HCT116 (cell line): ENCODE measurements at regions not wholly inside any gene's neighbourhood (a gene's known extent, or its start where the extent isn't known, plus 50 kb on each side); places are given as distances from the start of the nearest gene placed in this dataset.

Source experiments
- ATAC-seq: fragments of 200-7000 bp; cut with Tn5 transposase; 2 replicates; pipeline ENCODE4 v1.9.1; 2020; ENCODE audit warnings: mild to moderate bottlenecking, moderate library complexity
- BruUV-seq: library from RNA; stranded (reverse); fragments of 400-500 nt; replicated peaks from 2 replicates; lab custom pipeline; 2021; lab: Mats Ljungman, UMichigan
- CTCF ChIA-PET: fragments of 300-600 bp; sonication (Branson Sonifier 250); formaldehyde crosslinking; loops from one replicate; lab custom pipeline; 2021; ENCODE audit warnings: antibody characterized with exemption; lab: Charles Lee
- POLR2A ChIA-PET: fragments of 300-600, 350-600 bp; sonication (Branson Sonifier 250); formaldehyde crosslinking; loops from one replicate; lab custom pipeline; 2021; ENCODE audit warnings: antibody characterized with exemption; lab: Charles Lee
- RAD21 ChIA-PET, 2 experiments: fragments of 300-600 bp; sonication (Branson Sonifier 250); formaldehyde crosslinking; loops; one replicate each; lab custom pipeline; 2023; ENCODE audit warnings: low total read pairs in 2 of 2; ENCODE audit not compliant: uncharacterized antibody in 2 of 2, unreplicated experiment in 2 of 2, low non-redundant PET in 1 of 2; lab: Charles Lee
- DNase-seq: peaks from one replicate; pipeline ENCODE4 v3.0.0-alpha.2; 2010; ENCODE audit warnings: low read depth, low spot score
- H2AFZ ChIP-seq: fragments of 200-600 bp; shearing (Covaris generic), sonication (generic); 2 replicates; pipeline ENCODE4 v1.6.1; 2017; ENCODE audit warnings: low read depth, mixed run types, mixed read lengths, antibody characterized with exemption, low read length; ENCODE audit not compliant: poor library complexity, severe bottlenecking
- H3K27ac ChIP-seq: 2 replicates; pipeline ENCODE4 v1.5.1; 2012; ENCODE audit warnings: low read depth, low read length
- H3K27me3 ChIP-seq: fragments of 200-600 bp; sonication (generic); 2 replicates; pipeline ENCODE4 v1.6.1; 2016; ENCODE audit warnings: mixed run types, low read length, mixed read lengths; ENCODE audit not compliant: insufficient read depth
- H3K36me3 ChIP-seq, 2 experiments: fragments of 200-500 bp in 1 of 2; fragments of 200-600 bp in 1 of 2; sonication (Bioruptor generic) in 1 of 2; sonication (generic) in 1 of 2; 2 replicates each; pipeline versions ENCODE4 v1.5.1 to v1.6.1; 2014 to 2016; ENCODE audit warnings: low read length in 2 of 2, inconsistent platforms in 1 of 2, mixed read lengths in 1 of 2, mixed run types in 1 of 2; ENCODE audit not compliant: insufficient read depth in 2 of 2, control insufficient read depth in 1 of 2
- H3K4me1 ChIP-seq, 2 experiments: fragments of 200-600 bp in 1 of 2; sonication (generic) in 1 of 2; 2 replicates each; pipeline versions ENCODE4 v1.5.1 to v1.6.1; 2012 to 2017; ENCODE audit warnings: low read length in 2 of 2, inconsistent platforms in 1 of 2, mild to moderate bottlenecking in 1 of 2, mixed read lengths in 1 of 2, mixed run types in 1 of 2, moderate library complexity in 1 of 2; ENCODE audit not compliant: insufficient read depth in 2 of 2, control insufficient read depth in 1 of 2
- H3K4me2 ChIP-seq: fragments of 200-600 bp; sonication (generic); 2 replicates; pipeline ENCODE4 v1.6.1; 2017; ENCODE audit warnings: mixed run types, low read length, mixed read lengths
- H3K4me3 ChIP-seq, 2 experiments: fragments of 200-600 bp in 1 of 2; sonication (generic) in 1 of 2; replicated peaks in 1 of 2; 2 replicates each; pipeline ENCODE4 v1.5.1; 2011 to 2016; ENCODE audit warnings: low read length in 2 of 2, control low read depth in 1 of 2, low read depth in 1 of 2, mild to moderate bottlenecking in 1 of 2, mixed read lengths in 1 of 2, mixed run types in 1 of 2
- H3K79me2 ChIP-seq: fragments of 200-600 bp; sonication (generic); 2 replicates; pipeline ENCODE4 v1.6.1; 2017; ENCODE audit warnings: mild to moderate bottlenecking, mixed run types, low read length, moderate library complexity, mixed read lengths; ENCODE audit not compliant: insufficient read depth
- H3K9ac ChIP-seq: fragments of 200-600 bp; sonication (generic); 2 replicates; pipeline ENCODE4 v1.6.1; 2016; ENCODE audit warnings: low read length, mixed read lengths
- H3K9me2 ChIP-seq: fragments of 200-600 bp; sonication (generic), shearing (Covaris generic); 2 replicates; pipeline ENCODE4 v1.6.1; 2017; ENCODE audit warnings: mixed run types, mild to moderate bottlenecking, moderate library complexity; ENCODE audit not compliant: insufficient read depth
- H3K9me3 ChIP-seq, 2 experiments: fragments of 200-500 bp in 1 of 2; fragments of 200-600 bp in 1 of 2; sonication (Bioruptor generic) in 1 of 2; sonication (generic) in 1 of 2; 2 replicates each; pipeline ENCODE4 v1.6.1; 2014 to 2017; ENCODE audit warnings: low read length in 2 of 2, mixed read lengths in 2 of 2, inconsistent platforms in 1 of 2, low read depth in 1 of 2, mild to moderate bottlenecking in 1 of 2, mixed run types in 1 of 2, moderate library complexity in 1 of 2; ENCODE audit not compliant: control insufficient read depth in 1 of 2, insufficient read depth in 1 of 2
- H4K20me1 ChIP-seq: fragments of 200-600 bp; sonication (generic), shearing (Covaris generic); 2 replicates; pipeline ENCODE4 v1.6.1; 2017; ENCODE audit warnings: mixed run types, mild to moderate bottlenecking, moderate library complexity; ENCODE audit not compliant: insufficient read depth
- CBX3 ChIP-seq: IDR thresholded peaks from 2 replicates; pipeline ENCODE4 v1.6.1; 2012; ENCODE audit warnings: low read depth
- EGR1 ChIP-seq: IDR thresholded peaks from 2 replicates; pipeline ENCODE4 v1.6.1; 2012; ENCODE audit warnings: low read depth
- ELF1 ChIP-seq: IDR thresholded peaks from 2 replicates; pipeline ENCODE4 v1.6.1; 2012; ENCODE audit warnings: low read depth, borderline replicate concordance
- EZH2 ChIP-seq: fragments of 200-600 bp; sonication (generic); IDR thresholded peaks from 2 replicates; pipeline ENCODE4 v1.6.1; 2017; ENCODE audit warnings: antibody characterized with exemption, mixed run types
- POLR2A ChIP-seq: IDR thresholded peaks from 2 replicates; pipeline ENCODE4 v1.7.0; 2011; ENCODE audit warnings: borderline replicate concordance; ENCODE audit not compliant: insufficient read depth, insufficient read length; ENCODE audit errors: extremely low read depth
- POLR2AphosphoS5 ChIP-seq: IDR thresholded peaks from 2 replicates; pipeline ENCODE4 v1.6.1; 2011; ENCODE audit warnings: mild to moderate bottlenecking, low read depth, low read length, moderate library complexity
- SP1 ChIP-seq: IDR thresholded peaks from 2 replicates; pipeline ENCODE4 v1.6.1; 2012; ENCODE audit warnings: low read depth
- ZFX ChIP-seq: fragments of 450-650 bp; IDR thresholded peaks from 2 replicates; pipeline ENCODE4 v1.6.1; 2017
- intact Hi-C: fragments of 100-400 bp; cut with micrococcal nuclease; formaldehyde crosslinking; loops from 2 replicates; pipeline ENCODE4 v1.10.0; 2022
- TF ChIP-seq, protein P1 (sequence below): IDR thresholded peaks from 2 replicates; pipeline ENCODE4 v1.6.1; 2012; ENCODE audit warnings: low read depth
- TF ChIP-seq, protein P2 (sequence below): IDR thresholded peaks from 2 replicates; pipeline ENCODE4 v1.6.1; 2012
- TF ChIP-seq, protein P3 (sequence below), 3 experiments: fragments of 200-600 bp in 1 of 3; sonication (generic) in 1 of 3; IDR thresholded peaks in 2 of 3; conservative IDR thresholded peaks in 1 of 3; 2 replicates each; pipeline ENCODE4 v1.5.1; 2012 to 2017; ENCODE audit warnings: low read depth in 2 of 3, low read length in 2 of 3, antibody characterized with exemption in 1 of 3, borderline replicate concordance in 1 of 3, control low read depth in 1 of 3, mild to moderate bottlenecking in 1 of 3, mixed read lengths in 1 of 3, mixed run types in 1 of 3, moderate library complexity in 1 of 3; ENCODE audit not compliant: insufficient read depth in 1 of 3

DNA sequence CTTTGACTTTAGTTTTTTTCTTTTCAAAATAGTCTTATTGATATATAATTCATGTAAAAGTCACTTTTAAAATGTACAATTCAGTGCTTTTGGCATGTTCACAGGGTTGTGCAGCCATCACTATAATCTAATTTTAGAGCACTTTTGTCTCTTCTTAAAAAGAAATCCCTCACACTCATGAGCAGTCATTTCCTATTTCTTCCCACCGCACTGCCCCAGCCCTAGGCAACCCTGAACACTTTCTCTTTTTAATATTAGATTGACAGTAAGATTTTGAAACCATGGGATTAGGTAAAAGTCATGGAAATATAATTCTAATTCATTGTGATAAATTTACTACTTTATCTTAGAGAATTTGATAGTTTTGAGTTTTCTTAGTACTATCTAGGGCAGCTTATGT, 309.4 kb downstream of the UTRN start:
- CTCF ChIA-PET = interaction anchor here (1.4 kb wide), 1 partner anchor 9 kb away, joined by 6 read pairs; no protein-coding TSS in a partner anchor
- no peak overlapping the region for H3K4me3 ChIP-seq
- RAD21 ChIA-PET = no interaction called here
- intact Hi-C loops = no loop called here
- H4K20me1 ChIP-seq = no peaks in the 10 kb centered on the region
- no TSS peak for BruUV-seq
- DNase-seq (no peak), ATAC-seq (no peak)
- no peaks in the 10 kb centered on the region for H3K36me3 ChIP-seq
- H3K9ac ChIP-seq = no peak overlapping the region
- no peaks in the 10 kb centered on the region for H3K9me2 ChIP-seq
- H3K27me3 ChIP-seq = no peaks in the 10 kb centered on the region
- H3K27ac ChIP-seq = no peak overlapping the region
- H3K4me1 ChIP-seq = no peaks in the 10 kb centered on the region
- no peaks in the 10 kb centered on the region for H3K9me3 ChIP-seq
- no peaks in the 10 kb centered on the region for H3K79me2 ChIP-seq
- no peak for TF ChIP-seq SP1
- no peak for TF ChIP-seq POLR2AphosphoS5
- TF ChIP-seq POLR2A = no peak
- no peak for TF ChIP-seq CBX3
- TF ChIP-seq, protein P1, sequence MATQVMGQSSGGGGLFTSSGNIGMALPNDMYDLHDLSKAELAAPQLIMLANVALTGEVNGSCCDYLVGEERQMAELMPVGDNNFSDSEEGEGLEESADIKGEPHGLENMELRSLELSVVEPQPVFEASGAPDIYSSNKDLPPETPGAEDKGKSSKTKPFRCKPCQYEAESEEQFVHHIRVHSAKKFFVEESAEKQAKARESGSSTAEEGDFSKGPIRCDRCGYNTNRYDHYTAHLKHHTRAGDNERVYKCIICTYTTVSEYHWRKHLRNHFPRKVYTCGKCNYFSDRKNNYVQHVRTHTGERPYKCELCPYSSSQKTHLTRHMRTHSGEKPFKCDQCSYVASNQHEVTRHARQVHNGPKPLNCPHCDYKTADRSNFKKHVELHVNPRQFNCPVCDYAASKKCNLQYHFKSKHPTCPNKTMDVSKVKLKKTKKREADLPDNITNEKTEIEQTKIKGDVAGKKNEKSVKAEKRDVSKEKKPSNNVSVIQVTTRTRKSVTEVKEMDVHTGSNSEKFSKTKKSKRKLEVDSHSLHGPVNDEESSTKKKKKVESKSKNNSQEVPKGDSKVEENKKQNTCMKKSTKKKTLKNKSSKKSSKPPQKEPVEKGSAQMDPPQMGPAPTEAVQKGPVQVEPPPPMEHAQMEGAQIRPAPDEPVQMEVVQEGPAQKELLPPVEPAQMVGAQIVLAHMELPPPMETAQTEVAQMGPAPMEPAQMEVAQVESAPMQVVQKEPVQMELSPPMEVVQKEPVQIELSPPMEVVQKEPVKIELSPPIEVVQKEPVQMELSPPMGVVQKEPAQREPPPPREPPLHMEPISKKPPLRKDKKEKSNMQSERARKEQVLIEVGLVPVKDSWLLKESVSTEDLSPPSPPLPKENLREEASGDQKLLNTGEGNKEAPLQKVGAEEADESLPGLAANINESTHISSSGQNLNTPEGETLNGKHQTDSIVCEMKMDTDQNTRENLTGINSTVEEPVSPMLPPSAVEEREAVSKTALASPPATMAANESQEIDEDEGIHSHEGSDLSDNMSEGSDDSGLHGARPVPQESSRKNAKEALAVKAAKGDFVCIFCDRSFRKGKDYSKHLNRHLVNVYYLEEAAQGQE = no peak
- TF ChIP-seq EZH2 = no peak
- no peak for TF ChIP-seq ELF1
- no peak for TF ChIP-seq ZFX
- TF ChIP-seq, protein P2, sequence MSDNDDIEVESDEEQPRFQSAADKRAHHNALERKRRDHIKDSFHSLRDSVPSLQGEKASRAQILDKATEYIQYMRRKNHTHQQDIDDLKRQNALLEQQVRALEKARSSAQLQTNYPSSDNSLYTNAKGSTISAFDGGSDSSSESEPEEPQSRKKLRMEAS = no peak
- no peak for TF ChIP-seq EGR1
- TF ChIP-seq, protein P3, sequence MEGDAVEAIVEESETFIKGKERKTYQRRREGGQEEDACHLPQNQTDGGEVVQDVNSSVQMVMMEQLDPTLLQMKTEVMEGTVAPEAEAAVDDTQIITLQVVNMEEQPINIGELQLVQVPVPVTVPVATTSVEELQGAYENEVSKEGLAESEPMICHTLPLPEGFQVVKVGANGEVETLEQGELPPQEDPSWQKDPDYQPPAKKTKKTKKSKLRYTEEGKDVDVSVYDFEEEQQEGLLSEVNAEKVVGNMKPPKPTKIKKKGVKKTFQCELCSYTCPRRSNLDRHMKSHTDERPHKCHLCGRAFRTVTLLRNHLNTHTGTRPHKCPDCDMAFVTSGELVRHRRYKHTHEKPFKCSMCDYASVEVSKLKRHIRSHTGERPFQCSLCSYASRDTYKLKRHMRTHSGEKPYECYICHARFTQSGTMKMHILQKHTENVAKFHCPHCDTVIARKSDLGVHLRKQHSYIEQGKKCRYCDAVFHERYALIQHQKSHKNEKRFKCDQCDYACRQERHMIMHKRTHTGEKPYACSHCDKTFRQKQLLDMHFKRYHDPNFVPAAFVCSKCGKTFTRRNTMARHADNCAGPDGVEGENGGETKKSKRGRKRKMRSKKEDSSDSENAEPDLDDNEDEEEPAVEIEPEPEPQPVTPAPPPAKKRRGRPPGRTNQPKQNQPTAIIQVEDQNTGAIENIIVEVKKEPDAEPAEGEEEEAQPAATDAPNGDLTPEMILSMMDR (IDR thresholded peaks at IDR 0.05 in 2 of 3, conservative IDR thresholded peaks at IDR 0.05 in 1 of 3; ENCODE audit: borderline replicate concordance in 1 of 3, insufficient read depth in 1 of 3, low read depth in 2 of 3, low read length in 2 of 3) = no peak
- no peak overlapping the region for H3K4me2 ChIP-seq
- POLR2A ChIA-PET = no interaction called here
- H2AFZ ChIP-seq = no peak overlapping the region
